ENCODE measurements at regions not wholly inside any gene's neighbourhood (a gene's known extent, or its start where the extent isn't known, plus 50 kb on each side); places are given as distances from the start of the nearest gene placed in this dataset.

DNA sequence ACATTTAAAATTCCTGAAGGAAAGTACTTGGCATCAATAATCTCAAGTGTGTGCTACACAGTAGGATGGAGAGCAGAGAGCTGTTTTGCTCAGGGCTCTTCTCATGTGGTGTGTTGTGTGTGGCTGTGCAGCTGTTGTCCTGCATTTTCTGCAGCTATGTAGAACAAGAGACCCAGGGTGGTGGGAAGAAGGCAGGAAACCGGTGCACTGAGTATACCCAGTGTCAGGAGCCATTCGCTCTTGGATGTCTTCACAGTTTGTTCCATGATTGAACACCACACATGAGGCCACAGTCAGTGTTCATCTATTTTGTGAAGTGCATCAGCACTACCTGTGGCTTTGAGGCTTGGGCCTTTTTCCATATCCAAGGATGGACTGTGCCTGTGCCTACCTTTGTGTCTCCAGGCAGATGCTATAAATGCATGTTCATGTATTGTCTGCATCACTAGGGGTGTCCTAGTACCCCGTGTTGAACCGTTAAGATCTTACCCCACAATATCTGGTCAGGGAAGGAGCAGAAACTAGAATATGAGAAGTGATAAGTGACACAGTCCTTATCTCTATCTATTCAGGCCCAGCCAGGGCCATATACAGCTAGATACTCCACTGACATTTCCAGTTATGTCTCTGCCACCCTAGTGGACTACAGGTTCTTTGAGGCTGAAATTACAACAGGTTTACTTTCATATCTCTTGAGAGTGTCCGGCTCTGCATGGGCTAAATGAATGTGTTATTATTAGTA lies 194.3 kb downstream of the NR2F2 start:
- DNase-seq (ENCODE audit: extremely low read depth, low read depth) = no peak
- TF ChIP-seq, protein P1, sequence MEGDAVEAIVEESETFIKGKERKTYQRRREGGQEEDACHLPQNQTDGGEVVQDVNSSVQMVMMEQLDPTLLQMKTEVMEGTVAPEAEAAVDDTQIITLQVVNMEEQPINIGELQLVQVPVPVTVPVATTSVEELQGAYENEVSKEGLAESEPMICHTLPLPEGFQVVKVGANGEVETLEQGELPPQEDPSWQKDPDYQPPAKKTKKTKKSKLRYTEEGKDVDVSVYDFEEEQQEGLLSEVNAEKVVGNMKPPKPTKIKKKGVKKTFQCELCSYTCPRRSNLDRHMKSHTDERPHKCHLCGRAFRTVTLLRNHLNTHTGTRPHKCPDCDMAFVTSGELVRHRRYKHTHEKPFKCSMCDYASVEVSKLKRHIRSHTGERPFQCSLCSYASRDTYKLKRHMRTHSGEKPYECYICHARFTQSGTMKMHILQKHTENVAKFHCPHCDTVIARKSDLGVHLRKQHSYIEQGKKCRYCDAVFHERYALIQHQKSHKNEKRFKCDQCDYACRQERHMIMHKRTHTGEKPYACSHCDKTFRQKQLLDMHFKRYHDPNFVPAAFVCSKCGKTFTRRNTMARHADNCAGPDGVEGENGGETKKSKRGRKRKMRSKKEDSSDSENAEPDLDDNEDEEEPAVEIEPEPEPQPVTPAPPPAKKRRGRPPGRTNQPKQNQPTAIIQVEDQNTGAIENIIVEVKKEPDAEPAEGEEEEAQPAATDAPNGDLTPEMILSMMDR (IDR thresholded peaks at IDR 0.05; ENCODE audit: low read depth, low read length) = no peak

DNA sequence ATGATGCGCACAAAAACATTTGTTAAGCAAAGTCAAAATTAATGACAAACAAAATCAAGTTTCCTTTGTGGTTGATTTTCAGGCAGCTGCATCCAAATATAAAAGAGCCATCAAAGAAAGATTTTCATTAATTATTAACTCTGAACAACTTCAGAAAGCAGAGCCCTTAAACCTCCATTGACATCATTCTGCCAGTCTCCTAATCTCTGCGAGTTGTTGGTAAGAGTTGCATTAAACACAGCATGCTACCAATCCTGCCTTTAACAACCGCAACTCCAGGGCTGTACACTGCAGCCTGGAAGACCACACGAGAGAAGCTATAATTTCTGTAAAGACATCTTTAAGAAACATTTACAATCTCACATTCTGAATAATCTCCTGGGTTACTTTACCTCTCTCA lies 204.6 kb downstream of the NR2F2 start:
- DNase-seq (ENCODE audit: extremely low read depth, low read depth) = no peak
- TF ChIP-seq, protein P1 (IDR thresholded peaks at IDR 0.05; ENCODE audit: low read depth, low read length) = no peak

DNA sequence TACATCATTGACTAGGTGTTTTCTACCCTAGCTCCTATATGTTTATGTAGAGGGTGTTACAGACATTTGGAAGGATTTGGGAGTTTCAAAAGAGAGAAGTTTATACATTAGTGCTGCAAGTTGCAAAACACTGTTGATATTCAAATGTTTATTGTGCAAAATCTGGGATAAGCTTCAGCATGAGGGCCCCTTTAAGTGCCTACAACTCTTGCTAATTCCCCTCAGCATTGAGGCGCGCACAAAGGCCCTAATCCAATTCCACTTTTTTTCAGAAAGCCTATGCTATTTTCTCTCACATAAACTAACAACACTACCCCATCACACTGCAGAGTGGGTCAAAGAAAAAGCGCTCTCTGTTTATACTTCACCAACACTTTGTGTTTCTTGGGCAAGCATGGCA lies 208.0 kb downstream of the NR2F2 start:
- DNase-seq (ENCODE audit: extremely low read depth, low read depth) = no peak
- TF ChIP-seq, protein P1 (IDR thresholded peaks at IDR 0.05; ENCODE audit: low read depth, low read length) = no peak

DNA sequence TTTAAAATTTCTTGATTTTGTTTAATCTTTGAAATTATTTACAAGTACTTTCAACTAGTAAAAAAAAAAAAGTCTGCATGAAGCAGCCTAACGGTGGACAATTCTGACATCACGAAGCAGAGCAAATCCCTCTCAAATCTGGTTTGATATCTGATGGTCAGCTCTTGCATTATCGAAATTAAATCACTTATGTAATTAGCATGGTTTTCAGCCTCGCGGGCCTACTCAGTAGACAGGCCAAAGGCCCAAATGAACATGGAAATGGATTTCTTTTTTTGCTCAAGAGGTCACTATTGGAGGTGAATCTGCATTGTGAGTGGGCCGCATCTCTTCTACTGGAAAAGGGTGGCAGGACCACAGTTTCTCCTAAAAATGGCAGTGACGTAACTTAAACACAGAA lies 209.8 kb downstream of the NR2F2 start:
- DNase-seq (ENCODE audit: extremely low read depth, low read depth) = no peak
- TF ChIP-seq, protein P1 (IDR thresholded peaks at IDR 0.05; ENCODE audit: low read depth, low read length) = no peak

DNA sequence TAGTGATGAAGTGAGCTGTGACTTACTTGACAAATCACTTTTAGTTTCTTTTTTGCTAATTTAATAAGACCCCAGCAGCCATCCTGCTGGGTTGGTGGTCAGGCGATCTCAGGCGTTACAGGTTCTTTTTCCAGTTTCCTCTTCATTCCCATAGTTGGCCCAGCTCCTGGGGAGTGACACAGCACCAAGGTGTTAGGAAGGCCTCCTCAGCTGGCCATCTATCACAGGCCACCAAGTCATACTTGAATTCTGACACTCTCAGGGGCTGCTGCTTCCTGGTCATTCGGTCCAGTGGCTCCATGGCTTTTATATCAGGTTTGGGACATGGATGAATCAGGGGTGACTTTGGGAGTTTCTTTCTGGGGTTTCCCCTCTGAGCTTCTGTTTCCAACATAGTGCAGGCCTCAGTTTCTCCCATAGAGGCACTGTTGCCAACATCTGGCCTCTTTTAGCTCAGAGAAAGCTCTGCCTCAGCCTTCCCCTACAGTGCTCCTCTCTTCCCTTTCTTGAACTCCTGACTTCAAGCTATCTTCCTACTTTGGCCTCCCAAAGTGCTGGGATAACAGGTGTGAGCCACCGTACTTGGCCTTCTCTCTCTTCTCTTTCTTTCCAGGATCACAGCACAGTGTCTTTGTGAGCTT lies 211.8 kb downstream of the NR2F2 start:
- DNase-seq (ENCODE audit: extremely low read depth, low read depth) = no peak
- TF ChIP-seq, protein P1 (IDR thresholded peaks at IDR 0.05; ENCODE audit: low read depth, low read length) = no peak

DNA sequence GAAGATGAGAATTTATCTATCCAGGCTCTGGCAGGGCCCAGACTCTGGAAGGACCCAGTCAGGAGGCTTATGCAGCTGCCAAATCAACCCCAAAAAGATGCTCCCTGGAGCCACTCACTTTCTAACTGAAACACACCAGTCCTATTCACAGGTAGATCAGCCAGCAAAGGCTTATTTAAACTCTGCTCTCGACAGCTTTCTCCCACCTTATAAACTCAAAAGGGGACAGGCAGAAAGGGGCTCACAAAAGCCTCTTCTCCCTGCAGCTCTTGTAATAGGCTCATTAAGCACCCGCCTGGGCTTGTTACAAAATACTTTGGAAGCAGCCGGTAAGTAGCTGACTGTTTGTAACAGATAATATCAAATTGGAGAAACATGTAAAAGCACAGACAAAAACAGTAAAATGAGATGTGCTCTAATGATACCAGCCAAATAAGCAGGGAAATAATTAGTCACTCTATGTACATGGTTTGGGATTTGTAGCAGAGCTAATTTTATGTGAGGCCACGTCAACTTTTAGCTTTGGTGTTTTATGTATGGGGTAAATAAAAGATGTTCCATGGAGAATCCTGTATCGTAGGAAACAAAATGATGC lies 213.8 kb downstream of the NR2F2 start:
- TF ChIP-seq, protein P1 (IDR thresholded peaks at IDR 0.05; ENCODE audit: low read depth, low read length) = no peak
- DNase-seq (ENCODE audit: extremely low read depth, low read depth) = no peak

DNA sequence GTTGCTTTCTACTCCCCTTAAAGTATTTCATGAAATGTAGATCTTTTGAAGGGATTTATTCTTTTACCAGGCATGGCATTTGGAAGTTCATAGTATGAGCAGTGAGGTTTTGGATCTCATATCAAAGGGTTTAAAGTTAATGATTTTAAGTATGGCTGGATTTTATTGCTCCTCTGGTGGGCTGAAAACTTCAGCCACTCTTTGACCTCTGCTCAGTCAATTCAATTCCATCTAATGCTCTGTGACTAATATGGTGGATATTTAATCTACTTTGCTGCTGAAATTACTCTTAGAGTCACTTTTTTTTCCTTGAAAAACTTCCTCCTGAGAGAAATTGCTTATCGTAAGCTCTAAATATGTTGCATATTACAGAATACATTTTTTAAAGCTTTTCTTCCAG lies 218.6 kb downstream of the NR2F2 start:
- DNase-seq (ENCODE audit: extremely low read depth, low read depth) = no peak
- TF ChIP-seq, protein P1 (IDR thresholded peaks at IDR 0.05; ENCODE audit: low read depth, low read length) = no peak

Data from AG09319 (cell line).